ENCODE measurements at regions not wholly inside any gene's neighbourhood (a gene's known extent, or its start where the extent isn't known, plus 50 kb on each side); places are given as distances from the start of the nearest gene placed in this dataset.

DNA sequence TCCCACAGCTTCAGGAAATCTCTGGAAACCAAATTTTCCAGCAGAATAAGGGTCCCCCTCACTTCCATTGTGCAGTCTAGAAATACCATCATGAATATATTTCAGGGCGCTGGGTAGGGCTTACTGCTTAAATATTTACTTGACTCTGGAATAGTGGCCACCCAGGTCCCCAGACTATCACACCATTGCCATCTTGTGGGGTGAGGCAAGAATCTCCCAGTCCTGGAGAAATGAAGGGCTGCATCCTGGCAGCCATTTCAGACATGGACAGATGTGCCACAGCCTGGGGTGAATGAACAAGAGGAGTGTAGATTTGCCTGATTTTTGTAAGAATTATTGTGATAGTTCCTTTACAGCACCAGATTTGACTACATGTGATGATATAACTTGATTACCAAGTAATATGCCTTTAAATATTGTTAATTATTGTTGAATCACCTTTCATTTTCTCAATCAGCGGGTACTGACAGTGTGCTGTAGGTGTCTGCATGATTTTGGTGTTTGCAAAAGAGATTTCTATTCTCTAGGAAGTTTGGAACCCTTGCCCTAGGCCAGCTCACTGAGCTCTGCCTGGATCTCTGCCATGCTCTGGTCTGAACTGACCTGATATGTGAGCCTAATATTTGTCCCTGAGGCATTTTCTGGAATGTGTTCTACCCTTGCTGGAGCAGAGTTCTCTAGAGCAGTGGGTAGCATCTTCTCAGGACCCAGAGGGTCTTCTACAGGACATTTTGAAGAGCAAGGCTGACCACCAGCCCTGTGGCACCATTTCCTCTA lies 183.4 kb downstream of the KIT start:
- TF ChIP-seq CTCF (IDR thresholded peaks at IDR 0.05; ENCODE audit: low read length) (no peak), EZH2phosphoT487 (IDR thresholded peaks at IDR 0.05; ENCODE audit: low read length) (no peak), EZH2 (optimal IDR thresholded peaks at IDR 0.05; ENCODE audit: low read depth, low read length) (no peak)
- no peaks in the 10 kb centered on the region for H4K20me1 ChIP-seq (ENCODE audit: insufficient read depth, low read length)
- H3K27me3 ChIP-seq (replicated peaks; ENCODE audit: insufficient read depth, low read length) = no peaks in the 10 kb centered on the region
- no peak overlapping the region for H3K27ac ChIP-seq (ENCODE audit: low read length)
- no peaks in the 10 kb centered on the region for H3K9me3 ChIP-seq (replicated peaks; ENCODE audit: insufficient read depth, low read length)
- H3K79me2 ChIP-seq (ENCODE audit: low read length) = no peaks in the 10 kb centered on the region
- H3K4me3 ChIP-seq (ENCODE audit: low read length) = no peak overlapping the region
- no peak overlapping the region for H3K4me2 ChIP-seq (ENCODE audit: low read depth, low read length)
- no peaks in the 10 kb centered on the region for H3K9me2 ChIP-seq (replicated peaks; ENCODE audit: insufficient read depth, low read length)
- H3K9ac ChIP-seq (ENCODE audit: low read length) = no peak overlapping the region
- no peaks in the 10 kb centered on the region for H3K36me3 ChIP-seq (replicated peaks; ENCODE audit: insufficient read depth, low read length)
- no peak overlapping the region for H2AFZ ChIP-seq (ENCODE audit: low read length)
- no peak for DNase-seq
- no peaks in the 10 kb centered on the region for H3K4me1 ChIP-seq (ENCODE audit: low read length)
- no peaks in the 10 kb centered on the region for H3F3A ChIP-seq (ENCODE audit: insufficient read depth, low read length)

DNA sequence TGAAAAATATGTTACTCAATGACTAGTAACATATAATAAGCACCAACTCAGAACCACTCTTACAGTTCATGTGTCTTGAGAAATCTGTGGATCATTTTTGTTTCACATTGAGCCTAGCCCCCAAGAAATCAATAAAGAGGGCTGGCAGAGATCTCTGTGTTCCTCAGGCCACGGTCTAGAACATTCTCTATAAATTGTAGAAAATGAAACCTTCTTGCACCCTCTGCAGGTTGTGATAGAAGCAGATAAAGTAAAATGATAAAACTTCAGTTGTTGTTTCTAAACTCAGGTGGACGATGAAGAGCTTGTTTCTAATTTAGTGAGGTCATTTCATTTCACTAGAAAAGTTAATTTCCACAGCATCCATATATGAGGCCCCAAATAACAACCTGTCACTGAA lies 182.7 kb downstream of the KIT start:
- Histone ChIP-seq H3K36me3 (replicated peaks; ENCODE audit: insufficient read depth, low read length) (no peaks in the 10 kb centered on the region), H3K4me1 (ENCODE audit: low read length) (no peaks in the 10 kb centered on the region), H3F3A (ENCODE audit: insufficient read depth, low read length) (no peaks in the 10 kb centered on the region), H3K27me3 (replicated peaks; ENCODE audit: insufficient read depth, low read length) (no peaks in the 10 kb centered on the region), H4K20me1 (ENCODE audit: insufficient read depth, low read length) (no peaks in the 10 kb centered on the region), H3K9me2 (replicated peaks; ENCODE audit: insufficient read depth, low read length) (no peaks in the 10 kb centered on the region), H3K4me2 (ENCODE audit: low read depth, low read length) (no peak overlapping the region), H3K79me2 (ENCODE audit: low read length) (no peaks in the 10 kb centered on the region), H2AFZ (ENCODE audit: low read length) (no peak overlapping the region), H3K9me3 (replicated peaks; ENCODE audit: insufficient read depth, low read length) (no peaks in the 10 kb centered on the region), H3K27ac (ENCODE audit: low read length) (no peak overlapping the region), H3K9ac (ENCODE audit: low read length) (no peak overlapping the region), H3K4me3 (ENCODE audit: low read length) (no peak overlapping the region)
- DNase-seq = peak; percentile 19
- TF ChIP-seq EZH2 (optimal IDR thresholded peaks at IDR 0.05; ENCODE audit: low read depth, low read length) (no peak), EZH2phosphoT487 (IDR thresholded peaks at IDR 0.05; ENCODE audit: low read length) (no peak), CTCF (IDR thresholded peaks at IDR 0.05; ENCODE audit: low read length) (no peak)

GRCh38 chr4:54838301-54838700 lies 180.5 kb downstream of the KIT start:
- Histone ChIP-seq H3F3A (ENCODE audit: insufficient read depth, low read length) (no peaks in the 10 kb centered on the region), H3K27me3 (replicated peaks; ENCODE audit: insufficient read depth, low read length) (no peaks in the 10 kb centered on the region), H3K4me1 (ENCODE audit: low read length) (no peaks in the 10 kb centered on the region), H3K36me3 (replicated peaks; ENCODE audit: insufficient read depth, low read length) (no peaks in the 10 kb centered on the region), H2AFZ (ENCODE audit: low read length) (no peak overlapping the region), H3K4me2 (ENCODE audit: low read depth, low read length) (no peak overlapping the region), H3K9me3 (replicated peaks; ENCODE audit: insufficient read depth, low read length) (no peaks in the 10 kb centered on the region), H3K4me3 (ENCODE audit: low read length) (no peak overlapping the region), H4K20me1 (ENCODE audit: insufficient read depth, low read length) (no peaks in the 10 kb centered on the region), H3K9ac (ENCODE audit: low read length) (no peak overlapping the region), H3K79me2 (ENCODE audit: low read length) (no peaks in the 10 kb centered on the region), H3K27ac (ENCODE audit: low read length) (no peak overlapping the region), H3K9me2 (replicated peaks; ENCODE audit: insufficient read depth, low read length) (no peaks in the 10 kb centered on the region)
- TF ChIP-seq EZH2 (optimal IDR thresholded peaks at IDR 0.05; ENCODE audit: low read depth, low read length) (no peak), CTCF (IDR thresholded peaks at IDR 0.05; ENCODE audit: low read length) (no peak), EZH2phosphoT487 (IDR thresholded peaks at IDR 0.05; ENCODE audit: low read length) (no peak)
- DNase-seq = no peak

Measured in MM.1S (cell line).